ENCODE measurements at regions not wholly inside any gene's neighbourhood (a gene's known extent, or its start where the extent isn't known, plus 50 kb on each side); places are given as distances from the start of the nearest gene placed in this dataset.
A peak's percentile ranks its signal among the peaks of the same experiment; 100 is the strongest.
"Not testable (repeated sequence)": the region's sequence is repeated elsewhere in the genome, so short reads cannot be mapped to it uniquely, and the experiment has no call there.

GRCh38 chr12:127145241-127145928, 1121.6 kb upstream of the TMEM132C start:
- DNase-seq (ENCODE audit: low spot score): no peak

- DNase-seq (ENCODE audit: low spot score): no peak
Observed at GRCh38 chr12:127145929-127146789, 1120.8 kb upstream of the TMEM132C start.

GRCh38 chr12:127146991-127147718, 1119.8 kb upstream of the TMEM132C start:
- DNase-seq (ENCODE audit: low spot score): no peak

GRCh38 chr12:127147724-127148123, 1119.2 kb upstream of the TMEM132C start:
- DNase-seq (ENCODE audit: low spot score): no peak

- DNase-seq (ENCODE audit: low spot score): no peak
Observed at GRCh38 chr12:127148318-127148717, 1118.7 kb upstream of the TMEM132C start.

GRCh38 chr12:127149226-127149964, 1117.6 kb upstream of the TMEM132C start:
- no peak for DNase-seq (ENCODE audit: low spot score)

- DNase-seq (ENCODE audit: low spot score): no peak
Observed at GRCh38 chr12:127150028-127150427, 1116.9 kb upstream of the TMEM132C start.

GRCh38 chr12:127150479-127150878, 1116.5 kb upstream of the TMEM132C start:
- DNase-seq (ENCODE audit: low spot score): no peak

GRCh38 chr12:127150956-127151355, 1116.0 kb upstream of the TMEM132C start:
- DNase-seq (ENCODE audit: low spot score): no peak

- DNase-seq (ENCODE audit: low spot score): no peak
Observed at GRCh38 chr12:127153996-127154395, 1113.0 kb upstream of the TMEM132C start.

- DNase-seq (ENCODE audit: low spot score): not testable (repeated sequence)
Observed at GRCh38 chr12:127154830-127155229, 1112.1 kb upstream of the TMEM132C start.

GRCh38 chr12:127155935-127156619, 1110.9 kb upstream of the TMEM132C start:
- not testable (repeated sequence) for DNase-seq (ENCODE audit: low spot score)

GRCh38 chr12:127157501-127158366, 1109.2 kb upstream of the TMEM132C start:
- DNase-seq (ENCODE audit: low spot score): not testable (repeated sequence)

- DNase-seq (ENCODE audit: low spot score): no peak
Observed at GRCh38 chr12:127158385-127159061, 1108.4 kb upstream of the TMEM132C start.

GRCh38 chr12:127161466-127161865, 1105.5 kb upstream of the TMEM132C start:
- DNase-seq (ENCODE audit: low spot score): no peak

GRCh38 chr12:127162307-127162706, 1104.7 kb upstream of the TMEM132C start:
- DNase-seq (ENCODE audit: low spot score): no peak

GRCh38 chr12:127162902-127163301, 1104.1 kb upstream of the TMEM132C start:
- DNase-seq (ENCODE audit: low spot score): no peak

- peak; percentile 7 for DNase-seq (ENCODE audit: low spot score)
Observed at GRCh38 chr12:127165567-127166392, 1101.2 kb upstream of the TMEM132C start.

All from hematopoietic multipotent progenitor cell treated with erythropoietin and hydrocortisone succinate and interleukin-3 and kit ligand, for 17 days (in vitro differentiated cells).